ENCODE measurements at regions not wholly inside any gene's neighbourhood (a gene's known extent, or its start where the extent isn't known, plus 50 kb on each side); places are given as distances from the start of the nearest gene placed in this dataset.

DNA sequence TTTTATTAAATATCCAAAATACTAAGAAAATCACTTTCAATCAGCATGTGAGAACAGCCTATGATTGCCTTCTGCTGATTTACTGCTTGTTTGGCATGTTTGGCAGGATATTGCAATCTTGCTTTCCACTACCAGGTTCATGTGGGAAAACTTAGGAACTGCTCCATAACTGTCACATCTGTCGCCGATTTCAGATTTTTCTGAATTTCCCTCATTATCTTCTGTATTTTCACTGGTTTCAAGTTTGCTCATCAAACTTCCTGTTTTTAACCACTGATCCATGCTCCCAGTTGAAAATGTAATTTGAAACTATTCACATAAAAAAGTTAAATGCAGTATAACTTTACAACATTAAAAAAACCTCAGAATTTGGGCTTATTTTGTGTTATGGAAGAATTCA lies 93.0 kb downstream of the NFKBIZ start (continued):
- TF ChIP-seq, protein P1, sequence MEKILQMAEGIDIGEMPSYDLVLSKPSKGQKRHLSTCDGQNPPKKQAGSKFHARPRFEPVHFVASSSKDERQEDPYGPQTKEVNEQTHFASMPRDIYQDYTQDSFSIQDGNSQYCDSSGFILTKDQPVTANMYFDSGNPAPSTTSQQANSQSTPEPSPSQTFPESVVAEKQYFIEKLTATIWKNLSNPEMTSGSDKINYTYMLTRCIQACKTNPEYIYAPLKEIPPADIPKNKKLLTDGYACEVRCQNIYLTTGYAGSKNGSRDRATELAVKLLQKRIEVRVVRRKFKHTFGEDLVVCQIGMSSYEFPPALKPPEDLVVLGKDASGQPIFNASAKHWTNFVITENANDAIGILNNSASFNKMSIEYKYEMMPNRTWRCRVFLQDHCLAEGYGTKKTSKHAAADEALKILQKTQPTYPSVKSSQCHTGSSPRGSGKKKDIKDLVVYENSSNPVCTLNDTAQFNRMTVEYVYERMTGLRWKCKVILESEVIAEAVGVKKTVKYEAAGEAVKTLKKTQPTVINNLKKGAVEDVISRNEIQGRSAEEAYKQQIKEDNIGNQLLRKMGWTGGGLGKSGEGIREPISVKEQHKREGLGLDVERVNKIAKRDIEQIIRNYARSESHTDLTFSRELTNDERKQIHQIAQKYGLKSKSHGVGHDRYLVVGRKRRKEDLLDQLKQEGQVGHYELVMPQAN (conservative IDR thresholded peaks at IDR 0.05) = 0 out of 2 replicates have a peak, but pooled peaks have one; percentile 24
- TF ChIP-seq MXI1 (IDR thresholded peaks at IDR 0.05; ENCODE audit: low read depth, low read length) (no peak), YBX1 (IDR thresholded peaks at IDR 0.05) (no peak), MTA2 (IDR thresholded peaks at IDR 0.05; ENCODE audit: low read depth) (peak; percentile 95), MEF2A (IDR thresholded peaks at IDR 0.05; ENCODE audit: insufficient read depth, low read depth, low read length) (peak; percentile 28; the same call in 1 of the 2 replicates), SMAD1 (IDR thresholded peaks at IDR 0.05; ENCODE audit: low read depth, partially characterized antibody) (no peak), BRCA1 (IDR thresholded peaks at IDR 0.05; ENCODE audit: low read depth, low read length) (no peak), ZNF622 (IDR thresholded peaks at IDR 0.05) (no peak), SMARCA5 (IDR thresholded peaks at IDR 0.05) (no peak), SIN3A (IDR thresholded peaks at IDR 0.05; ENCODE audit: low read depth, low read length) (no peak), BHLHE40 (IDR thresholded peaks at IDR 0.05; ENCODE audit: borderline replicate concordance in 1 of 2, low read depth in 2 of 2, low read length in 1 of 2) (peak in 1 of 2 experiments; percentile 17; a peak in 1 of 4 replicates), RAD21 (IDR thresholded peaks at IDR 0.05; ENCODE audit: insufficient read depth, low read depth, low read length) (no peak), NFYB (IDR thresholded peaks at IDR 0.05; ENCODE audit: insufficient read depth, low read depth, low read length) (no peak), STAT1 (conservative IDR thresholded peaks at IDR 0.05) (no peak), LARP7 (IDR thresholded peaks at IDR 0.05) (no peak), RUNX3 (IDR thresholded peaks at IDR 0.05; ENCODE audit: low read length) (peak; percentile 91), ZSCAN29 (IDR thresholded peaks at IDR 0.05) (no peak), POLR2A (IDR thresholded peaks at IDR 0.05; ENCODE audit: low read depth, low read length) (no peak), NR2F1 (conservative IDR thresholded peaks at IDR 0.05) (no peak), JUNB (IDR thresholded peaks at IDR 0.05) (peak; percentile 90), CHD2 (IDR thresholded peaks at IDR 0.05; ENCODE audit: borderline replicate concordance, low read depth, low read length) (no peak)
- TF ChIP-seq, protein P2, sequence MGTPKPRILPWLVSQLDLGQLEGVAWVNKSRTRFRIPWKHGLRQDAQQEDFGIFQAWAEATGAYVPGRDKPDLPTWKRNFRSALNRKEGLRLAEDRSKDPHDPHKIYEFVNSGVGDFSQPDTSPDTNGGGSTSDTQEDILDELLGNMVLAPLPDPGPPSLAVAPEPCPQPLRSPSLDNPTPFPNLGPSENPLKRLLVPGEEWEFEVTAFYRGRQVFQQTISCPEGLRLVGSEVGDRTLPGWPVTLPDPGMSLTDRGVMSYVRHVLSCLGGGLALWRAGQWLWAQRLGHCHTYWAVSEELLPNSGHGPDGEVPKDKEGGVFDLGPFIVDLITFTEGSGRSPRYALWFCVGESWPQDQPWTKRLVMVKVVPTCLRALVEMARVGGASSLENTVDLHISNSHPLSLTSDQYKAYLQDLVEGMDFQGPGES (IDR thresholded peaks at IDR 0.05) = no peak
- TF ChIP-seq, protein P3, sequence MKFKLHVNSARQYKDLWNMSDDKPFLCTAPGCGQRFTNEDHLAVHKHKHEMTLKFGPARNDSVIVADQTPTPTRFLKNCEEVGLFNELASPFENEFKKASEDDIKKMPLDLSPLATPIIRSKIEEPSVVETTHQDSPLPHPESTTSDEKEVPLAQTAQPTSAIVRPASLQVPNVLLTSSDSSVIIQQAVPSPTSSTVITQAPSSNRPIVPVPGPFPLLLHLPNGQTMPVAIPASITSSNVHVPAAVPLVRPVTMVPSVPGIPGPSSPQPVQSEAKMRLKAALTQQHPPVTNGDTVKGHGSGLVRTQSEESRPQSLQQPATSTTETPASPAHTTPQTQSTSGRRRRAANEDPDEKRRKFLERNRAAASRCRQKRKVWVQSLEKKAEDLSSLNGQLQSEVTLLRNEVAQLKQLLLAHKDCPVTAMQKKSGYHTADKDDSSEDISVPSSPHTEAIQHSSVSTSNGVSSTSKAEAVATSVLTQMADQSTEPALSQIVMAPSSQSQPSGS (IDR thresholded peaks at IDR 0.05; ENCODE audit: low read length) = peak; percentile 75
- TF ChIP-seq, protein P4, sequence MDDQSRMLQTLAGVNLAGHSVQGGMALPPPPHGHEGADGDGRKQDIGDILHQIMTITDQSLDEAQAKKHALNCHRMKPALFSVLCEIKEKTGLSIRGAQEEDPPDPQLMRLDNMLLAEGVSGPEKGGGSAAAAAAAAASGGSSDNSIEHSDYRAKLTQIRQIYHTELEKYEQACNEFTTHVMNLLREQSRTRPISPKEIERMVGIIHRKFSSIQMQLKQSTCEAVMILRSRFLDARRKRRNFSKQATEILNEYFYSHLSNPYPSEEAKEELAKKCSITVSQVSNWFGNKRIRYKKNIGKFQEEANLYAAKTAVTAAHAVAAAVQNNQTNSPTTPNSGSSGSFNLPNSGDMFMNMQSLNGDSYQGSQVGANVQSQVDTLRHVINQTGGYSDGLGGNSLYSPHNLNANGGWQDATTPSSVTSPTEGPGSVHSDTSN (IDR thresholded peaks at IDR 0.05; ENCODE audit: insufficient replicate concordance, low read depth, low read length) = no peak
- TF ChIP-seq, protein P5, sequence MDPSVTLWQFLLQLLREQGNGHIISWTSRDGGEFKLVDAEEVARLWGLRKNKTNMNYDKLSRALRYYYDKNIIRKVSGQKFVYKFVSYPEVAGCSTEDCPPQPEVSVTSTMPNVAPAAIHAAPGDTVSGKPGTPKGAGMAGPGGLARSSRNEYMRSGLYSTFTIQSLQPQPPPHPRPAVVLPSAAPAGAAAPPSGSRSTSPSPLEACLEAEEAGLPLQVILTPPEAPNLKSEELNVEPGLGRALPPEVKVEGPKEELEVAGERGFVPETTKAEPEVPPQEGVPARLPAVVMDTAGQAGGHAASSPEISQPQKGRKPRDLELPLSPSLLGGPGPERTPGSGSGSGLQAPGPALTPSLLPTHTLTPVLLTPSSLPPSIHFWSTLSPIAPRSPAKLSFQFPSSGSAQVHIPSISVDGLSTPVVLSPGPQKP (IDR thresholded peaks at IDR 0.05; ENCODE audit: low read depth, low read length) = no peak
- TF ChIP-seq, protein P6, sequence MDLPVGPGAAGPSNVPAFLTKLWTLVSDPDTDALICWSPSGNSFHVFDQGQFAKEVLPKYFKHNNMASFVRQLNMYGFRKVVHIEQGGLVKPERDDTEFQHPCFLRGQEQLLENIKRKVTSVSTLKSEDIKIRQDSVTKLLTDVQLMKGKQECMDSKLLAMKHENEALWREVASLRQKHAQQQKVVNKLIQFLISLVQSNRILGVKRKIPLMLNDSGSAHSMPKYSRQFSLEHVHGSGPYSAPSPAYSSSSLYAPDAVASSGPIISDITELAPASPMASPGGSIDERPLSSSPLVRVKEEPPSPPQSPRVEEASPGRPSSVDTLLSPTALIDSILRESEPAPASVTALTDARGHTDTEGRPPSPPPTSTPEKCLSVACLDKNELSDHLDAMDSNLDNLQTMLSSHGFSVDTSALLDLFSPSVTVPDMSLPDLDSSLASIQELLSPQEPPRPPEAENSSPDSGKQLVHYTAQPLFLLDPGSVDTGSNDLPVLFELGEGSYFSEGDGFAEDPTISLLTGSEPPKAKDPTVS (IDR thresholded peaks at IDR 0.05; ENCODE audit: low read depth, low read length) = no peak
